PC-9 (cell line): ENCODE measurements at regions not wholly inside any gene's neighbourhood (a gene's known extent, or its start where the extent isn't known, plus 50 kb on each side); places are given as distances from the start of the nearest gene placed in this dataset.

ENCODE experiments used
- BruUV-seq: library from RNA; stranded (reverse); fragments of 400-500 nt; replicated peaks from 2 replicates; lab custom pipeline; 2021; lab: Mats Ljungman, UMichigan
- CTCF ChIA-PET: fragments of 300-600 bp; sonication (Branson Sonifier 250); formaldehyde crosslinking; loops from one replicate; lab custom pipeline; 2022; ENCODE audit warnings: antibody characterized with exemption; lab: Charles Lee
- POLR2A ChIA-PET: fragments of 300-600 bp; sonication (Branson Sonifier 250); formaldehyde crosslinking; loops from one replicate; lab custom pipeline; 2022; ENCODE audit warnings: antibody characterized with exemption; ENCODE audit not compliant: unreplicated experiment; lab: Charles Lee
- DNase-seq, 2 experiments: peaks; one replicate each; pipeline versions ENCODE4 v3.0.0 to v3.0.0-alpha.2; 2015 to 2022; ENCODE audit warnings: mixed read lengths in 1 of 2
- H2AFZ ChIP-seq: fragments of 200-600 bp; sonication (generic); 2 replicates; pipeline ENCODE4 v1.8.1; 2017; ENCODE audit warnings: antibody characterized with exemption
- H3F3A ChIP-seq: fragments of 200-600 bp; sonication (generic); 2 replicates; pipeline ENCODE4 v1.8.1; 2017; ENCODE audit warnings: antibody characterized with exemption, mild to moderate bottlenecking, low read depth; ENCODE audit not compliant: insufficient read depth
- H3K27ac ChIP-seq: fragments of 200-600 bp; sonication (generic); 2 replicates; pipeline ENCODE4 v1.6.1; 2016; ENCODE audit warnings: mixed run types
- H3K27me3 ChIP-seq: fragments of 200-600 bp; sonication (generic); 2 replicates; pipeline ENCODE4 v1.6.1; 2016; ENCODE audit warnings: low read depth, mixed run types; ENCODE audit not compliant: insufficient read depth
- H3K36me3 ChIP-seq: fragments of 200-600 bp; sonication (generic); 2 replicates; pipeline ENCODE4 v1.6.1; 2016; ENCODE audit warnings: low read depth, mixed run types
- H3K4me1 ChIP-seq: fragments of 200-600 bp; sonication (generic); replicated peaks from 2 replicates; pipeline ENCODE4 v1.6.1; 2016; ENCODE audit warnings: mixed run types; ENCODE audit not compliant: insufficient read depth
- H3K4me2 ChIP-seq: fragments of 200-600 bp; sonication (generic); 2 replicates; pipeline ENCODE4 v1.6.1; 2017; ENCODE audit warnings: mixed run types
- H3K4me3 ChIP-seq: fragments of 200-600 bp; sonication (generic); 2 replicates; pipeline ENCODE4 v1.6.1; 2016; ENCODE audit warnings: mixed run types
- H3K79me2 ChIP-seq: fragments of 200-600 bp; sonication (generic); 2 replicates; pipeline ENCODE4 v1.6.1; 2017; ENCODE audit warnings: low read depth, mixed run types
- H3K9me2 ChIP-seq: fragments of 200-600 bp; sonication (generic); 2 replicates; pipeline ENCODE4 v1.8.1; 2017; ENCODE audit warnings: mild to moderate bottlenecking; ENCODE audit not compliant: insufficient read depth
- H3K9me3 ChIP-seq: fragments of 200-600 bp; sonication (generic); 2 replicates; pipeline ENCODE4 v1.8.1; 2016; ENCODE audit warnings: low read depth; ENCODE audit not compliant: insufficient read depth
- H4K20me1 ChIP-seq: fragments of 200-600 bp; sonication (generic); 2 replicates; pipeline ENCODE4 v1.8.1; 2017; ENCODE audit not compliant: insufficient read depth
- EZH2 ChIP-seq: fragments of 200-600 bp; sonication (generic); IDR thresholded peaks from 2 replicates; pipeline ENCODE4 v1.8.0; 2017; ENCODE audit warnings: antibody characterized with exemption, low read depth
- intact Hi-C: fragments of 100-400 bp; cut with micrococcal nuclease; formaldehyde crosslinking; loops from one replicate; pipeline ENCODE4 v1.10.0; 2022; ENCODE audit not compliant: unreplicated experiment
- TF ChIP-seq, protein P1 (sequence below): fragments of 200-600 bp; sonication (generic); conservative IDR thresholded peaks from 2 replicates; pipeline ENCODE4 v1.6.1; 2017; ENCODE audit warnings: mixed run types, antibody characterized with exemption, mild to moderate bottlenecking, moderate library complexity

GRCh38 chr4:110797486-110797885, 174.6 kb upstream of the PITX2 start:
- ChIA-PET CTCF (no interaction called here), POLR2A (no interaction called here)
- no TSS peak for BruUV-seq
- no peak overlapping the region for H3K4me2 ChIP-seq
- no peak for DNase-seq
- TF ChIP-seq, protein P1, sequence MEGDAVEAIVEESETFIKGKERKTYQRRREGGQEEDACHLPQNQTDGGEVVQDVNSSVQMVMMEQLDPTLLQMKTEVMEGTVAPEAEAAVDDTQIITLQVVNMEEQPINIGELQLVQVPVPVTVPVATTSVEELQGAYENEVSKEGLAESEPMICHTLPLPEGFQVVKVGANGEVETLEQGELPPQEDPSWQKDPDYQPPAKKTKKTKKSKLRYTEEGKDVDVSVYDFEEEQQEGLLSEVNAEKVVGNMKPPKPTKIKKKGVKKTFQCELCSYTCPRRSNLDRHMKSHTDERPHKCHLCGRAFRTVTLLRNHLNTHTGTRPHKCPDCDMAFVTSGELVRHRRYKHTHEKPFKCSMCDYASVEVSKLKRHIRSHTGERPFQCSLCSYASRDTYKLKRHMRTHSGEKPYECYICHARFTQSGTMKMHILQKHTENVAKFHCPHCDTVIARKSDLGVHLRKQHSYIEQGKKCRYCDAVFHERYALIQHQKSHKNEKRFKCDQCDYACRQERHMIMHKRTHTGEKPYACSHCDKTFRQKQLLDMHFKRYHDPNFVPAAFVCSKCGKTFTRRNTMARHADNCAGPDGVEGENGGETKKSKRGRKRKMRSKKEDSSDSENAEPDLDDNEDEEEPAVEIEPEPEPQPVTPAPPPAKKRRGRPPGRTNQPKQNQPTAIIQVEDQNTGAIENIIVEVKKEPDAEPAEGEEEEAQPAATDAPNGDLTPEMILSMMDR: no peak
- TF ChIP-seq EZH2: no peak
- no peaks in the 10 kb centered on the region for H3K9me3 ChIP-seq
- H3K4me1 ChIP-seq: no peaks in the 10 kb centered on the region
- H3K79me2 ChIP-seq: no peaks in the 10 kb centered on the region
- no peaks in the 10 kb centered on the region for H3K9me2 ChIP-seq
- H3K27ac ChIP-seq: no peak overlapping the region
- no peaks in the 10 kb centered on the region for H4K20me1 ChIP-seq
- no peak overlapping the region for H2AFZ ChIP-seq
- H3K36me3 ChIP-seq: no peaks in the 10 kb centered on the region
- no peak overlapping the region for H3K4me3 ChIP-seq
- no peaks in the 10 kb centered on the region for H3K27me3 ChIP-seq
- H3F3A ChIP-seq: no peaks in the 10 kb centered on the region
- intact Hi-C loops: no loop called here

GRCh38 chr4:110798687-110799086, 175.8 kb upstream of the PITX2 start:
- no peak for DNase-seq
- Histone ChIP-seq H3K4me3 (no peak overlapping the region), H3K9me3 (no peaks in the 10 kb centered on the region), H2AFZ (no peak overlapping the region), H3K9me2 (no peaks in the 10 kb centered on the region), H3K79me2 (no peaks in the 10 kb centered on the region), H3F3A (no peaks in the 10 kb centered on the region), H3K27ac (no peak overlapping the region), H4K20me1 (no peaks in the 10 kb centered on the region), H3K27me3 (no peaks in the 10 kb centered on the region), H3K4me1 (no peaks in the 10 kb centered on the region), H3K36me3 (no peaks in the 10 kb centered on the region), H3K4me2 (no peak overlapping the region)
- no TSS peak for BruUV-seq
- CTCF ChIA-PET: no interaction called here
- intact Hi-C loops: no loop called here
- TF ChIP-seq, protein P1: no peak
- no peak for TF ChIP-seq EZH2
- POLR2A ChIA-PET: no interaction called here

DNA sequence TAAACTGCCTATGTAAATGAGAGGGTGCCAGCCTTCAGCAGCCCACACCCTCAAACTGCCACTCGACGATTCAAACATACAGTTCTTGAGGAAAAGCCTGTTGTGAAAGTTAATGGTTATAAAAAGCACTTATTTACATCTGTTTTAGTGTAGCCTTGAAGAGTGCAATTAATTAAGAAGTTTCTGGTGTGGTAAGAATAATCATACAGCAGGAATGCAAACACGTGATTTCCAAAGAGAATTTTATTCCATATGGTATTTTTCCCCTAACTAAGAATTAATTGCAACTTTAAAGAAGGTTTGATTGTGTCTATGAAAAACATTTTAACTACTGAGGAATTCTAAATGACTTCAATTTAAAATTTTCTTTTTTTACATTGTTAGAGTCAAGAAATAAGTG, 176.3 kb upstream of the PITX2 start:
- Histone ChIP-seq H3F3A (no peaks in the 10 kb centered on the region), H3K27me3 (no peaks in the 10 kb centered on the region), H3K9me3 (no peaks in the 10 kb centered on the region), H4K20me1 (no peaks in the 10 kb centered on the region), H3K4me1 (no peaks in the 10 kb centered on the region), H3K4me2 (no peak overlapping the region), H3K27ac (no peak overlapping the region), H3K4me3 (no peak overlapping the region), H2AFZ (no peak overlapping the region), H3K79me2 (no peaks in the 10 kb centered on the region), H3K36me3 (no peaks in the 10 kb centered on the region), H3K9me2 (no peaks in the 10 kb centered on the region)
- ChIA-PET POLR2A (no interaction called here), CTCF (no interaction called here)
- intact Hi-C loops: no loop called here
- TF ChIP-seq, protein P1: no peak
- no peak for TF ChIP-seq EZH2
- no TSS peak for BruUV-seq
- no peak for DNase-seq
